PC-9 (cell line): ENCODE measurements at regions not wholly inside any gene's neighbourhood (a gene's known extent, or its start where the extent isn't known, plus 50 kb on each side); places are given as distances from the start of the nearest gene placed in this dataset.

Experiments
- BruUV-seq: library from RNA; stranded (reverse); fragments of 400-500 nt; replicated peaks from 2 replicates; lab custom pipeline; 2021; lab: Mats Ljungman, UMichigan
- CTCF ChIA-PET: fragments of 300-600 bp; sonication (Branson Sonifier 250); formaldehyde crosslinking; loops from one replicate; lab custom pipeline; 2022; ENCODE audit warnings: antibody characterized with exemption; lab: Charles Lee
- POLR2A ChIA-PET: fragments of 300-600 bp; sonication (Branson Sonifier 250); formaldehyde crosslinking; loops from one replicate; lab custom pipeline; 2022; ENCODE audit warnings: antibody characterized with exemption; ENCODE audit not compliant: unreplicated experiment; lab: Charles Lee
- DNase-seq, 2 experiments: peaks; one replicate each; pipeline versions ENCODE4 v3.0.0 to v3.0.0-alpha.2; 2015 to 2022; ENCODE audit warnings: mixed read lengths in 1 of 2
- H2AFZ ChIP-seq: fragments of 200-600 bp; sonication (generic); 2 replicates; pipeline ENCODE4 v1.8.1; 2017; ENCODE audit warnings: antibody characterized with exemption
- H3F3A ChIP-seq: fragments of 200-600 bp; sonication (generic); 2 replicates; pipeline ENCODE4 v1.8.1; 2017; ENCODE audit warnings: antibody characterized with exemption, mild to moderate bottlenecking, low read depth; ENCODE audit not compliant: insufficient read depth
- H3K27ac ChIP-seq: fragments of 200-600 bp; sonication (generic); 2 replicates; pipeline ENCODE4 v1.6.1; 2016; ENCODE audit warnings: mixed run types
- H3K27me3 ChIP-seq: fragments of 200-600 bp; sonication (generic); 2 replicates; pipeline ENCODE4 v1.6.1; 2016; ENCODE audit warnings: low read depth, mixed run types; ENCODE audit not compliant: insufficient read depth
- H3K36me3 ChIP-seq: fragments of 200-600 bp; sonication (generic); 2 replicates; pipeline ENCODE4 v1.6.1; 2016; ENCODE audit warnings: low read depth, mixed run types
- H3K4me1 ChIP-seq: fragments of 200-600 bp; sonication (generic); replicated peaks from 2 replicates; pipeline ENCODE4 v1.6.1; 2016; ENCODE audit warnings: mixed run types; ENCODE audit not compliant: insufficient read depth
- H3K4me2 ChIP-seq: fragments of 200-600 bp; sonication (generic); 2 replicates; pipeline ENCODE4 v1.6.1; 2017; ENCODE audit warnings: mixed run types
- H3K4me3 ChIP-seq: fragments of 200-600 bp; sonication (generic); 2 replicates; pipeline ENCODE4 v1.6.1; 2016; ENCODE audit warnings: mixed run types
- H3K79me2 ChIP-seq: fragments of 200-600 bp; sonication (generic); 2 replicates; pipeline ENCODE4 v1.6.1; 2017; ENCODE audit warnings: low read depth, mixed run types
- H3K9me2 ChIP-seq: fragments of 200-600 bp; sonication (generic); 2 replicates; pipeline ENCODE4 v1.8.1; 2017; ENCODE audit warnings: mild to moderate bottlenecking; ENCODE audit not compliant: insufficient read depth
- H3K9me3 ChIP-seq: fragments of 200-600 bp; sonication (generic); 2 replicates; pipeline ENCODE4 v1.8.1; 2016; ENCODE audit warnings: low read depth; ENCODE audit not compliant: insufficient read depth
- H4K20me1 ChIP-seq: fragments of 200-600 bp; sonication (generic); 2 replicates; pipeline ENCODE4 v1.8.1; 2017; ENCODE audit not compliant: insufficient read depth
- EZH2 ChIP-seq: fragments of 200-600 bp; sonication (generic); IDR thresholded peaks from 2 replicates; pipeline ENCODE4 v1.8.0; 2017; ENCODE audit warnings: antibody characterized with exemption, low read depth
- intact Hi-C: fragments of 100-400 bp; cut with micrococcal nuclease; formaldehyde crosslinking; loops from one replicate; pipeline ENCODE4 v1.10.0; 2022; ENCODE audit not compliant: unreplicated experiment
- TF ChIP-seq, protein P1 (sequence below): fragments of 200-600 bp; sonication (generic); conservative IDR thresholded peaks from 2 replicates; pipeline ENCODE4 v1.6.1; 2017; ENCODE audit warnings: mixed run types, antibody characterized with exemption, mild to moderate bottlenecking, moderate library complexity

- intact Hi-C loops, result no loop called here
- CTCF ChIA-PET, result no interaction called here
- POLR2A ChIA-PET, result no interaction called here
Observed at GRCh38 chr2:155622443-155622842, 710.1 kb downstream of the NR4A2 start.

GRCh38 chr2:155600914-155601760, 731.4 kb downstream of the NR4A2 start:
- ChIA-PET POLR2A (no interaction called here), CTCF (no interaction called here)
- no peak overlapping the region for H3K27ac ChIP-seq
- no peaks in the 10 kb centered on the region for H3K4me1 ChIP-seq
- no peak overlapping the region for H3K4me2 ChIP-seq
- H3K27me3 ChIP-seq, result no peaks in the 10 kb centered on the region
- TF ChIP-seq, protein P1, sequence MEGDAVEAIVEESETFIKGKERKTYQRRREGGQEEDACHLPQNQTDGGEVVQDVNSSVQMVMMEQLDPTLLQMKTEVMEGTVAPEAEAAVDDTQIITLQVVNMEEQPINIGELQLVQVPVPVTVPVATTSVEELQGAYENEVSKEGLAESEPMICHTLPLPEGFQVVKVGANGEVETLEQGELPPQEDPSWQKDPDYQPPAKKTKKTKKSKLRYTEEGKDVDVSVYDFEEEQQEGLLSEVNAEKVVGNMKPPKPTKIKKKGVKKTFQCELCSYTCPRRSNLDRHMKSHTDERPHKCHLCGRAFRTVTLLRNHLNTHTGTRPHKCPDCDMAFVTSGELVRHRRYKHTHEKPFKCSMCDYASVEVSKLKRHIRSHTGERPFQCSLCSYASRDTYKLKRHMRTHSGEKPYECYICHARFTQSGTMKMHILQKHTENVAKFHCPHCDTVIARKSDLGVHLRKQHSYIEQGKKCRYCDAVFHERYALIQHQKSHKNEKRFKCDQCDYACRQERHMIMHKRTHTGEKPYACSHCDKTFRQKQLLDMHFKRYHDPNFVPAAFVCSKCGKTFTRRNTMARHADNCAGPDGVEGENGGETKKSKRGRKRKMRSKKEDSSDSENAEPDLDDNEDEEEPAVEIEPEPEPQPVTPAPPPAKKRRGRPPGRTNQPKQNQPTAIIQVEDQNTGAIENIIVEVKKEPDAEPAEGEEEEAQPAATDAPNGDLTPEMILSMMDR, result no peak
- TF ChIP-seq EZH2, result no peak
- no peaks in the 10 kb centered on the region for H3K9me2 ChIP-seq
- no peaks in the 10 kb centered on the region for H3K9me3 ChIP-seq
- H3K36me3 ChIP-seq, result no peaks in the 10 kb centered on the region
- H3K79me2 ChIP-seq, result no peaks in the 10 kb centered on the region
- no peak for DNase-seq
- BruUV-seq, result no TSS peak
- H3F3A ChIP-seq, result no peaks in the 10 kb centered on the region
- no peak overlapping the region for H3K4me3 ChIP-seq
- H2AFZ ChIP-seq, result no peak overlapping the region
- intact Hi-C loops, result no loop called here
- no peaks in the 10 kb centered on the region for H4K20me1 ChIP-seq

More at GRCh38 chr2:155622443-155622842, 710.1 kb downstream of the NR4A2 start:
- no peak for TF ChIP-seq EZH2
- TF ChIP-seq, protein P1, result no peak
- Histone ChIP-seq H3K27me3 (no peaks in the 10 kb centered on the region), H3K9me3 (no peaks in the 10 kb centered on the region), H3K4me1 (no peaks in the 10 kb centered on the region), H3K36me3 (no peaks in the 10 kb centered on the region), H3K4me2 (no peak overlapping the region), H3K9me2 (no peaks in the 10 kb centered on the region; the same call in 1 of the 2 replicates), H4K20me1 (no peaks in the 10 kb centered on the region), H3K27ac (no peak overlapping the region), H2AFZ (no peak overlapping the region), H3K4me3 (no peak overlapping the region), H3F3A (no peaks in the 10 kb centered on the region), H3K79me2 (no peaks in the 10 kb centered on the region)
- no TSS peak for BruUV-seq
- no peak for DNase-seq

DNA sequence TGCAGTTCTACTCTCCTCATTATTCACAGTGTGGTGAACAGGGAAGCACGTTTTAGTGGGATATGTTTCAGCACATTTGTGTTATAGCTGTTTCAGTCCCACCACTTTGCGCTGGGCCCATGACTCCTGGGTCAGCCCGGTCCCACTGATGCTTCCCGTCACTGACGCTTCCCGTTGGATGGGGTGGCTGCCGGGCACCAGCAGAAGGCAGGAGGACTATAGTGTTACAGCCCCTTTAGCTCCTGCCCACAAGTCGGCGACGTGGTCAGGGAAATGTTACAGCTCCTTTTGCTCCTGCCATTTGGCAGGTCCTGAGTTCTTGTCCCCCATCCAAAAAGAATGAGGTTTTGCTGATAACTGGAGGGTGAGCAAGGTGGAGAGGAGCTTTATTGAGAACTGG, 732.2 kb downstream of the NR4A2 start:
- H3K4me1 ChIP-seq, result no peaks in the 10 kb centered on the region
- TF ChIP-seq, protein P1, result no peak
- TF ChIP-seq EZH2, result no peak
- intact Hi-C loops, result no loop called here
- no peaks in the 10 kb centered on the region for H3K9me3 ChIP-seq
- no peak for DNase-seq
- no TSS peak for BruUV-seq
- H3K36me3 ChIP-seq, result no peaks in the 10 kb centered on the region
- no peak overlapping the region for H3K27ac ChIP-seq
- H3K9me2 ChIP-seq, result no peaks in the 10 kb centered on the region
- no peaks in the 10 kb centered on the region for H3K27me3 ChIP-seq
- H3K4me3 ChIP-seq, result no peak overlapping the region
- ChIA-PET CTCF (no interaction called here), POLR2A (no interaction called here)
- H3K79me2 ChIP-seq, result no peaks in the 10 kb centered on the region
- no peaks in the 10 kb centered on the region; the same call in 1 of the 2 replicates for H3F3A ChIP-seq
- no peak overlapping the region for H2AFZ ChIP-seq
- H3K4me2 ChIP-seq, result no peak overlapping the region
- H4K20me1 ChIP-seq, result no peaks in the 10 kb centered on the region
